Neural progenitor cell (in vitro differentiated cells): ENCODE measurements at regions not wholly inside any gene's neighbourhood (a gene's known extent, or its start where the extent isn't known, plus 50 kb on each side); places are given as distances from the start of the nearest gene placed in this dataset.

Source experiments
- CTCF ChIP-seq: fragments of 200-600 bp; sonication (generic); IDR thresholded peaks from 2 replicates; pipeline ENCODE4 v1.5.1; 2017; ENCODE audit warnings: antibody characterized with exemption, mild to moderate bottlenecking
- EZH2phosphoT487 ChIP-seq: fragments of 200-600 bp; sonication (generic); IDR thresholded peaks from 2 replicates; pipeline ENCODE4 v1.6.1; 2017; ENCODE audit warnings: antibody characterized with exemption

DNA sequence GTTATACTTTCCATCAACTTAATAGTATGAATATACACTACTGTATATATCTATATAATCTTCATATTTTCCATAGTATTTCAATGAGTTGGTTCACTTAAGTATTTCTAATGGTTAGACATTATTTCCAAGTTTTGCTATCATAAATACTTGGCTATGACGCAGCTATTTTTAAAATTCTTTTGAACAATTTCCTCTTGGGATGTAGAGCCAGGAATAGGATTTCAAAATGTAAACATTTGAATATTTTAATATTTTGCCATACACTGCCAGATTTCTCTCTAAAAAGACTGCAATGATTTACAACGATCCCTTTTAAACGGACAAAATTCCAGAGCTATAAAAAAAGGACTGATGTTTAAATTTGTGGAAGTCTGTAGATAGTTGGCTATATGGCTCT, 95.6 kb downstream of the NUP35 start:
- TF ChIP-seq CTCF, result no peak
- no peak for TF ChIP-seq EZH2phosphoT487
